BLaER1 treated with 17β-estradiol and CSF1 and Interleukin-3, amounts not matched to agents 10 nM and 100 nM (cell line): ENCODE measurements at regions not wholly inside any gene's neighbourhood (a gene's known extent, or its start where the extent isn't known, plus 50 kb on each side); places are given as distances from the start of the nearest gene placed in this dataset.

ENCODE experiments used
- H3K27ac ChIP-seq, 11 experiments: shearing (Covaris generic); formaldehyde crosslinking; 2 replicates each; pipeline ENCODE4 v1.8.1; 2022
- H3K27me3 ChIP-seq, 11 experiments: shearing (Covaris generic); formaldehyde crosslinking; 2 replicates each; pipeline ENCODE4 v1.8.1; 2022
- H3K36me3 ChIP-seq, 11 experiments: shearing (Covaris generic); formaldehyde crosslinking; 2 replicates each; pipeline ENCODE4 v1.8.1; 2022
- H3K4me1 ChIP-seq, 10 experiments: shearing (Covaris generic); formaldehyde crosslinking; 2 replicates each; pipeline ENCODE4 v1.8.1; 2022
- H3K4me2 ChIP-seq, 11 experiments: shearing (Covaris generic); formaldehyde crosslinking; 2 replicates each; pipeline ENCODE4 v1.8.1; 2022
- H3K4me3 ChIP-seq, 10 experiments: shearing (Covaris generic); formaldehyde crosslinking; 2 replicates each; pipeline ENCODE4 v1.8.1; 2022
- H3K9ac ChIP-seq, 11 experiments: shearing (Covaris generic); formaldehyde crosslinking; 2 replicates each; pipeline ENCODE4 v1.8.1; 2022
- H3K9me3 ChIP-seq, 11 experiments: shearing (Covaris generic); formaldehyde crosslinking; replicated peaks in 1 of 11; 2 replicates each; pipeline ENCODE4 v1.8.1; 2022
- H4K20me1 ChIP-seq, 11 experiments: shearing (Covaris generic); formaldehyde crosslinking; 2 replicates each; pipeline ENCODE4 v1.8.1; 2022
- Cebpa-rat ChIP-seq, 11 experiments: shearing (Covaris generic); IDR thresholded peaks; 2 replicates each; pipeline ENCODE4 v1.8.1; 2022

GRCh38 chr6:23523771-23524170 is 602.2 kb upstream of the NRSN1 start:
- Histone ChIP-seq H3K4me1 (peaks cover 0 to 4% (median 0%) of the 10 kb centered on the region in 10 experiments; a peak in 3 of 20 replicates), H3K36me3 (no peaks in the 10 kb centered on the region), H3K9me3 (no peaks in the 10 kb centered on the region), H4K20me1 (no peaks in the 10 kb centered on the region), H3K27ac (no peak overlapping the region), H3K4me3 (no peak overlapping the region), H3K27me3 (no peaks in the 10 kb centered on the region), H3K4me2 (no peak overlapping the region), H3K9ac (no peak overlapping the region)
- no peak for TF ChIP-seq Cebpa-rat (IDR thresholded peaks at IDR 0.05)

- no peaks in the 10 kb centered on the region for H4K20me1 ChIP-seq
- no peak overlapping the region for H3K4me2 ChIP-seq
- H3K27me3 ChIP-seq: no peaks in the 10 kb centered on the region
- no peak overlapping the region for H3K4me3 ChIP-seq
- no peaks in the 10 kb centered on the region for H3K36me3 ChIP-seq
- H3K27ac ChIP-seq: no peak overlapping the region
- H3K9ac ChIP-seq: no peak overlapping the region
- TF ChIP-seq Cebpa-rat (IDR thresholded peaks at IDR 0.05): no peak
- no peaks in the 10 kb centered on the region for H3K9me3 ChIP-seq
- H3K4me1 ChIP-seq: peaks cover 0 to 4% (median 0%) of the 10 kb centered on the region in 10 experiments; a peak in 3 of 20 replicates
Measured at GRCh38 chr6:23524548-23524947, 601.5 kb upstream of the NRSN1 start.

GRCh38 chr6:23526526-23526925 is 599.5 kb upstream of the NRSN1 start:
- H3K4me2 ChIP-seq: no peak overlapping the region
- peaks cover 0 to 4% (median 0%) of the 10 kb centered on the region in 10 experiments; a peak in 3 of 20 replicates for H3K4me1 ChIP-seq
- no peak overlapping the region for H3K4me3 ChIP-seq
- H3K36me3 ChIP-seq: no peaks in the 10 kb centered on the region
- no peak overlapping the region for H3K27ac ChIP-seq
- no peaks in the 10 kb centered on the region for H4K20me1 ChIP-seq
- no peak for TF ChIP-seq Cebpa-rat (IDR thresholded peaks at IDR 0.05)
- no peak overlapping the region for H3K9ac ChIP-seq
- no peaks in the 10 kb centered on the region for H3K9me3 ChIP-seq
- H3K27me3 ChIP-seq: no peaks in the 10 kb centered on the region

- TF ChIP-seq Cebpa-rat (IDR thresholded peaks at IDR 0.05): no peak
- no peak overlapping the region for H3K9ac ChIP-seq
- no peak overlapping the region for H3K4me2 ChIP-seq
Measured at GRCh38 chr6:23529902-23530301, 596.1 kb upstream of the NRSN1 start.

GRCh38 chr6:23531666-23532065 is 594.3 kb upstream of the NRSN1 start:
- Histone ChIP-seq H3K27ac (no peak overlapping the region), H3K4me3 (no peak overlapping the region), H3K9ac (no peak overlapping the region), H3K9me3 (no peaks in the 10 kb centered on the region), H4K20me1 (no peaks in the 10 kb centered on the region), H3K4me2 (no peak overlapping the region), H3K4me1 (no peaks in the 10 kb centered on the region), H3K36me3 (no peaks in the 10 kb centered on the region), H3K27me3 (no peaks in the 10 kb centered on the region)
- no peak for TF ChIP-seq Cebpa-rat (IDR thresholded peaks at IDR 0.05)

More at GRCh38 chr6:23529902-23530301, 596.1 kb upstream of the NRSN1 start:
- Histone ChIP-seq H3K27ac (no peak overlapping the region), H4K20me1 (no peaks in the 10 kb centered on the region), H3K4me3 (no peak overlapping the region), H3K36me3 (no peaks in the 10 kb centered on the region), H3K4me1 (no peaks in the 10 kb centered on the region), H3K9me3 (no peaks in the 10 kb centered on the region), H3K27me3 (no peaks in the 10 kb centered on the region)

- TF ChIP-seq Cebpa-rat (IDR thresholded peaks at IDR 0.05): no peak
- Histone ChIP-seq H3K4me1 (no peaks in the 10 kb centered on the region), H4K20me1 (no peaks in the 10 kb centered on the region), H3K4me3 (no peak overlapping the region), H3K4me2 (no peak overlapping the region), H3K9me3 (no peaks in the 10 kb centered on the region), H3K36me3 (no peaks in the 10 kb centered on the region), H3K27ac (no peak overlapping the region), H3K9ac (no peak overlapping the region), H3K27me3 (no peaks in the 10 kb centered on the region)
Measured at GRCh38 chr6:23532227-23532626, 593.8 kb upstream of the NRSN1 start.

- no peak overlapping the region for H3K4me3 ChIP-seq
- no peaks in the 10 kb centered on the region for H3K9me3 ChIP-seq
- H3K36me3 ChIP-seq: no peaks in the 10 kb centered on the region
- H3K27ac ChIP-seq: no peak overlapping the region
- no peaks in the 10 kb centered on the region for H3K27me3 ChIP-seq
- no peak overlapping the region for H3K4me2 ChIP-seq
- no peak overlapping the region for H3K9ac ChIP-seq
- H3K4me1 ChIP-seq: no peaks in the 10 kb centered on the region
- no peak for TF ChIP-seq Cebpa-rat (IDR thresholded peaks at IDR 0.05)
- H4K20me1 ChIP-seq: no peaks in the 10 kb centered on the region
Measured at GRCh38 chr6:23533311-23533710, 592.7 kb upstream of the NRSN1 start.

GRCh38 chr6:23533944-23534343 is 592.1 kb upstream of the NRSN1 start:
- no peak overlapping the region for H3K9ac ChIP-seq
- TF ChIP-seq Cebpa-rat (IDR thresholded peaks at IDR 0.05): no peak
- H3K27me3 ChIP-seq: no peaks in the 10 kb centered on the region
- H4K20me1 ChIP-seq: no peaks in the 10 kb centered on the region
- H3K9me3 ChIP-seq: no peaks in the 10 kb centered on the region
- no peak overlapping the region for H3K27ac ChIP-seq
- no peaks in the 10 kb centered on the region for H3K4me1 ChIP-seq
- H3K36me3 ChIP-seq: no peaks in the 10 kb centered on the region
- no peak overlapping the region for H3K4me3 ChIP-seq
- no peak overlapping the region for H3K4me2 ChIP-seq

GRCh38 chr6:23534351-23534750 is 591.7 kb upstream of the NRSN1 start:
- TF ChIP-seq Cebpa-rat (IDR thresholded peaks at IDR 0.05): no peak
- no peaks in the 10 kb centered on the region for H3K36me3 ChIP-seq
- H3K27ac ChIP-seq: no peak overlapping the region
- no peaks in the 10 kb centered on the region for H3K9me3 ChIP-seq
- H3K4me1 ChIP-seq: no peaks in the 10 kb centered on the region
- no peaks in the 10 kb centered on the region for H3K27me3 ChIP-seq
- H3K4me2 ChIP-seq: no peak overlapping the region
- no peak overlapping the region for H3K4me3 ChIP-seq
- no peak overlapping the region for H3K9ac ChIP-seq
- H4K20me1 ChIP-seq: no peaks in the 10 kb centered on the region

- Histone ChIP-seq H3K4me1 (no peaks in the 10 kb centered on the region), H3K27me3 (no peaks in the 10 kb centered on the region), H3K9me3 (no peaks in the 10 kb centered on the region), H3K9ac (no peak overlapping the region), H3K27ac (no peak overlapping the region), H3K36me3 (no peaks in the 10 kb centered on the region), H4K20me1 (no peaks in the 10 kb centered on the region), H3K4me2 (no peak overlapping the region), H3K4me3 (no peak overlapping the region)
- TF ChIP-seq Cebpa-rat (IDR thresholded peaks at IDR 0.05): no peak
Measured at GRCh38 chr6:23535101-23535500, 590.9 kb upstream of the NRSN1 start.
